Astrocyte of the spinal cord (primary cell): ENCODE measurements at regions not wholly inside any gene's neighbourhood (a gene's known extent, or its start where the extent isn't known, plus 50 kb on each side); places are given as distances from the start of the nearest gene placed in this dataset.

Experiments
- DNase-seq: peaks from one replicate; pipeline ENCODE4 v3.0.0; 2011; ENCODE audit warnings: low read depth, low spot score
- H3K4me3 ChIP-seq: 2 replicates; pipeline ENCODE4 v1.5.1; 2011; ENCODE audit warnings: low read depth, mild to moderate bottlenecking, low read length, moderate library complexity
- in situ Hi-C: cut with HindIII; loops from 2 replicates; pipeline ENCODE4 v1.10.0; 2017; ENCODE audit warnings: low sequenced_read_pairs
- TF ChIP-seq, protein P1 (sequence below): IDR thresholded peaks from 2 replicates; pipeline ENCODE4 v1.5.1; 2012; ENCODE audit warnings: low read depth, mild to moderate bottlenecking, low read length, inconsistent platforms

DNA sequence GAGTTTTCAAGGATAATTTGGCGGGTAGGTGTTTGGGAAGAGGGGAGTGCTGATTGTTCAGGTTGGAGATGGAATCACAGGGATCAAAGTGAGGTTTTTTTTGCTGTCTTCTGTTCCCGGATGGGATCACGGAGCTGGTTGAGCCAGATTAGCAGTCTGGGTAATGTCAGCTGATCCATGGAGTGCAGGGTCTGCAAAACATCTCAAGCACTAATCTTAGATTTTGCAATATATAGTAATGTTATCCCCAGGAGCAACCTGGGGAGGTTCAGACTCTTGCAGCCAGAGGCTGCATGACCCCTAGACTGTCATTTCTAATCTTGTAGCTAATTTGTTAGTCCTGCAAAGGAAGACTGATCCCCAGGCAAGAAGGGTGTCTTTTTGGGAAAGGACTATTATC is 354.1 kb upstream of the SGO1 start:
- in situ Hi-C loops: no loop called here

DNA sequence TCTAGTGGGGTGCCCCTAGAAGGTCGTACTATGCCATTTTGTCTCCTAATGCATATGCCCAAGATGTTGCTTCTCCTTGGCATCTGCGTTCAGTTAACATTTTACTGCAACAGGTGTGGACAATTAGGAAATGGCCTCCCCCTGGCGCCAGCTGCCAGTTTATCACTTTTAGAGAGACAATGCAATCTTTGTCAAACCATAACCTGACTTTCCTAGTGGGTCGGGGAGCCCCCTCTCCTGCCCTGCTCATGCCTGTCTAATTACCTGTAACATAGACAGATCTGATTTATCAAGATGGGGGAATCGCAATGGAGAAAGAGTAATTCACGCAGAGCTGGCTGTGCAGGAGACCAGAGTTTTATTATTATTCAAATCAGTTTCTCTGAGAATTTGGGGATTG is 353.7 kb upstream of the SGO1 start:
- TF ChIP-seq, protein P1, sequence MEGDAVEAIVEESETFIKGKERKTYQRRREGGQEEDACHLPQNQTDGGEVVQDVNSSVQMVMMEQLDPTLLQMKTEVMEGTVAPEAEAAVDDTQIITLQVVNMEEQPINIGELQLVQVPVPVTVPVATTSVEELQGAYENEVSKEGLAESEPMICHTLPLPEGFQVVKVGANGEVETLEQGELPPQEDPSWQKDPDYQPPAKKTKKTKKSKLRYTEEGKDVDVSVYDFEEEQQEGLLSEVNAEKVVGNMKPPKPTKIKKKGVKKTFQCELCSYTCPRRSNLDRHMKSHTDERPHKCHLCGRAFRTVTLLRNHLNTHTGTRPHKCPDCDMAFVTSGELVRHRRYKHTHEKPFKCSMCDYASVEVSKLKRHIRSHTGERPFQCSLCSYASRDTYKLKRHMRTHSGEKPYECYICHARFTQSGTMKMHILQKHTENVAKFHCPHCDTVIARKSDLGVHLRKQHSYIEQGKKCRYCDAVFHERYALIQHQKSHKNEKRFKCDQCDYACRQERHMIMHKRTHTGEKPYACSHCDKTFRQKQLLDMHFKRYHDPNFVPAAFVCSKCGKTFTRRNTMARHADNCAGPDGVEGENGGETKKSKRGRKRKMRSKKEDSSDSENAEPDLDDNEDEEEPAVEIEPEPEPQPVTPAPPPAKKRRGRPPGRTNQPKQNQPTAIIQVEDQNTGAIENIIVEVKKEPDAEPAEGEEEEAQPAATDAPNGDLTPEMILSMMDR: no peak
- in situ Hi-C loops: no loop called here
- no peak overlapping the region for H3K4me3 ChIP-seq
- no peak for DNase-seq

More for the DNA sequence above, 354.1 kb upstream of the SGO1 start:
- no peak for DNase-seq
- TF ChIP-seq, protein P1: no peak
- H3K4me3 ChIP-seq: no peak overlapping the region

DNA sequence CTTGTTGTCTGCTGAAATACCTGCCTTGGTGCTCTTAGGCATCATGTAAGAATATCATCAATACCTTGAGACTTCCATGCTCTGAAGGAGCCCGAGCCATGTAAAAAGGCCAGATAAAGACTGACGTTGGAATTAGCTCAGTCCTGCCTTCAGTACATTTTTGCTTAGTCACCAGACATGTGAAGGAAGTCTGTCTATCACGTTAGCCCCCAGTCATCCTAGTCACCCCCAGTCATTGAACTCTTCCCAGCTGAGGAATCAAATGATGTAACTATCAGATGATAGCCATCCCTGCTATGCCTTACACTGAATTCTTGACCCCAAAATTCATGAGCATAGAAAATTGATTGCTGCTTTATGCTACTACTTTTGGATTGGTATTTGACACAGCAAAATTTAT is 351.2 kb upstream of the SGO1 start:
- DNase-seq: no peak
- no peak overlapping the region for H3K4me3 ChIP-seq
- in situ Hi-C loops: no loop called here
- TF ChIP-seq, protein P1: no peak

DNA sequence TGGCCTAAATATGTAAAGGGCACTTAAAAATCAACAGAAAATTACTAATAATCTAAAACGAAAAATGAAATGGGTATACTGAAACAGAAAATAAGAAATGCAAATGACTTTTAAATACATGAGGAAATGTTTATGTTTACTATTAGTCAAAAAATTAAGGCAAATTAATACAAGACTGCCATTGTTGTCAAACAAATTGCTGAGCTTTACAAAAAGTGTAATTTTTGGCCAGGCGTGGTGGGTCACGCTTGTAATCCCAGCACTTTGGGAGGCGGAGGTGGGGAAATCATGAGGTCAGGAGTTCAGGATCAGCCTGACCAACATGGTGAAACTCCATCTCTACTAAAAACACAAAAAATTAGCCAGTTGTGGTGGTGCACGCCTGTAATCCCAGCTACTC is 343.9 kb upstream of the SGO1 start:
- DNase-seq: no peak

DNA sequence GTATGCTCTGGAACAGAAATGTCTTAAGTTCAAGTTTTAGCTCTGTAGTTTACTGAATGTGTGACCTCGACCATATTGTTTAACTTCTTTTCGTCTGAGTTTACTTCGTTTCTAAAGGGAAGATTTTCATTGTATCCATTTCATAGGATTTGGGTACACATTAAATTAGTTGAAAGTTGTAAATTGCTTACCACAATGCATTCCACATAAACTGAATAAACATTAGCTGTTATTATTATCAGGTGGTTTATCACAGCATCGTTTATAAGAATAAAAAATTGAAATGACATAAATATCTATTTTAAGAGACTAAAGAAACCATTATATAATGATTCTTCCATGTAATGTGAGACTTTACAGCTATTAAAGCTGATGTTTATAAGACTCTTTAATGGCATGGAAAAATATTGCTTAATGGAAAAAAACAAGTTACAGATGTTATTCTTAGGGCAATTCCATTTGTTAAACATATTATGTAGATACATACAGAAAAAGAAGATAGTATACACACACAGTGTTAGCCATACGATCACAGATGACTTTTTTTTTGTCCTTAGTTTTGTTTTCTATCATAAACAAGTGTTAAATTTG is 342.3 kb upstream of the SGO1 start:
- in situ Hi-C loops: no loop called here
- TF ChIP-seq, protein P1: no peak
- H3K4me3 ChIP-seq: no peak overlapping the region
- DNase-seq: no peak

More for the DNA sequence above, 343.9 kb upstream of the SGO1 start:
- TF ChIP-seq, protein P1: no peak
- in situ Hi-C loops: no loop called here
- no peak overlapping the region for H3K4me3 ChIP-seq

DNA sequence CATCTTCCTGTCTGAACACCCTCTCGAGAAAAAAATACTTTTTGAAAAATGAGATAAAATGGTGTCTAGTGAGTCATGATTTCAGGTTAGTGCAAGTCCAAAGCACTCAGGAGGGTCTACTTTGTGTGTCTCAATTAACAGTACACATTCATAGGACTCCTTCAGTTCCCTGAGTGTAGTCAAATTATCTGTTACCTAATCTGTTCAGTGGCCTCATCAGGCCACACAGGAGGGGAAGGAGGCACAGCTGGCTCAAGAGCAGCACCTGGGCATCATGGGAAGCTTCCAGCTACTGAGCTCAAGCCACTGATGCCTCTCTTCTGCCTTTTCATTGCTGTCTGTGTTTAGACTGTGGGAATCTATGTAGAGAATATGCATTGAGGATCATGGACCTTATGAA is 341.4 kb upstream of the SGO1 start:
- no peak overlapping the region for H3K4me3 ChIP-seq
- no peak for DNase-seq
- in situ Hi-C loops: no loop called here
- TF ChIP-seq, protein P1: no peak
